ENCODE measurements at regions not wholly inside any gene's neighbourhood (a gene's known extent, or its start where the extent isn't known, plus 50 kb on each side); places are given as distances from the start of the nearest gene placed in this dataset.

- H3K4me3 ChIP-seq (ENCODE audit: low read depth, low read length) = no peak overlapping the region
- no peak for DNase-seq (ENCODE audit: low read depth)
- TF ChIP-seq, protein P1, sequence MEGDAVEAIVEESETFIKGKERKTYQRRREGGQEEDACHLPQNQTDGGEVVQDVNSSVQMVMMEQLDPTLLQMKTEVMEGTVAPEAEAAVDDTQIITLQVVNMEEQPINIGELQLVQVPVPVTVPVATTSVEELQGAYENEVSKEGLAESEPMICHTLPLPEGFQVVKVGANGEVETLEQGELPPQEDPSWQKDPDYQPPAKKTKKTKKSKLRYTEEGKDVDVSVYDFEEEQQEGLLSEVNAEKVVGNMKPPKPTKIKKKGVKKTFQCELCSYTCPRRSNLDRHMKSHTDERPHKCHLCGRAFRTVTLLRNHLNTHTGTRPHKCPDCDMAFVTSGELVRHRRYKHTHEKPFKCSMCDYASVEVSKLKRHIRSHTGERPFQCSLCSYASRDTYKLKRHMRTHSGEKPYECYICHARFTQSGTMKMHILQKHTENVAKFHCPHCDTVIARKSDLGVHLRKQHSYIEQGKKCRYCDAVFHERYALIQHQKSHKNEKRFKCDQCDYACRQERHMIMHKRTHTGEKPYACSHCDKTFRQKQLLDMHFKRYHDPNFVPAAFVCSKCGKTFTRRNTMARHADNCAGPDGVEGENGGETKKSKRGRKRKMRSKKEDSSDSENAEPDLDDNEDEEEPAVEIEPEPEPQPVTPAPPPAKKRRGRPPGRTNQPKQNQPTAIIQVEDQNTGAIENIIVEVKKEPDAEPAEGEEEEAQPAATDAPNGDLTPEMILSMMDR (IDR thresholded peaks at IDR 0.05; ENCODE audit: control insufficient read depth, extremely low read depth, insufficient read depth) = no peak
These were observed 96.6 kb downstream of the SCGB2B2 start for GRCh38 chr19:34580408-34580807.

DNA sequence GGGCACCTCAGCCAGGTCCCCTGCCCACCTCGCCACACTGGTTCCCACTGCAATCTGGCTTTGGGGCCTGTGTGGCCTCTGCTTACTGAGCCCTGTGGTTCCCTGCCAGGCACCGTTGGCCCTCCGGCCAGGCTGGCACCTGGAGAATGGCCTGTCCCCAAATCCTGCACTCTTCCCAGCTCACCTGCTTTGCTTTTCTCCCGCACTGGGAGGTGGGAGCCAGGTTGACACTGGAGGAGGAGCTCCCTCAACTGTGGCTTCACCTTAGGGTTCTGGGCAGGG lies 97.0 kb downstream of the SCGB2B2 start:
- H3K4me3 ChIP-seq (ENCODE audit: low read depth, low read length) = no peak overlapping the region
- DNase-seq (ENCODE audit: low read depth) = no peak
- TF ChIP-seq, protein P1 (IDR thresholded peaks at IDR 0.05; ENCODE audit: control insufficient read depth, extremely low read depth, insufficient read depth) = no peak

GRCh38 chr19:34579281-34580054 lies 97.5 kb downstream of the SCGB2B2 start:
- no peak overlapping the region for H3K4me3 ChIP-seq (ENCODE audit: low read depth, low read length)
- DNase-seq (ENCODE audit: low read depth) = no peak
- TF ChIP-seq, protein P1 (IDR thresholded peaks at IDR 0.05; ENCODE audit: control insufficient read depth, extremely low read depth, insufficient read depth) = no peak

GRCh38 chr19:34578751-34579150 lies 97.2 kb downstream of the WTIP start:
- TF ChIP-seq, protein P1 (IDR thresholded peaks at IDR 0.05; ENCODE audit: control insufficient read depth, extremely low read depth, insufficient read depth) = no peak

GRCh38 chr19:34578173-34578572 lies 96.6 kb downstream of the WTIP start:
- DNase-seq (ENCODE audit: low read depth) = no peak
- no peak overlapping the region for H3K4me3 ChIP-seq (ENCODE audit: low read depth, low read length)
- TF ChIP-seq, protein P1 (IDR thresholded peaks at IDR 0.05; ENCODE audit: control insufficient read depth, extremely low read depth, insufficient read depth) = no peak

More at GRCh38 chr19:34578751-34579150, 97.2 kb downstream of the WTIP start:
- no peak overlapping the region for H3K4me3 ChIP-seq (ENCODE audit: low read depth, low read length)
- no peak for DNase-seq (ENCODE audit: low read depth)

DNA sequence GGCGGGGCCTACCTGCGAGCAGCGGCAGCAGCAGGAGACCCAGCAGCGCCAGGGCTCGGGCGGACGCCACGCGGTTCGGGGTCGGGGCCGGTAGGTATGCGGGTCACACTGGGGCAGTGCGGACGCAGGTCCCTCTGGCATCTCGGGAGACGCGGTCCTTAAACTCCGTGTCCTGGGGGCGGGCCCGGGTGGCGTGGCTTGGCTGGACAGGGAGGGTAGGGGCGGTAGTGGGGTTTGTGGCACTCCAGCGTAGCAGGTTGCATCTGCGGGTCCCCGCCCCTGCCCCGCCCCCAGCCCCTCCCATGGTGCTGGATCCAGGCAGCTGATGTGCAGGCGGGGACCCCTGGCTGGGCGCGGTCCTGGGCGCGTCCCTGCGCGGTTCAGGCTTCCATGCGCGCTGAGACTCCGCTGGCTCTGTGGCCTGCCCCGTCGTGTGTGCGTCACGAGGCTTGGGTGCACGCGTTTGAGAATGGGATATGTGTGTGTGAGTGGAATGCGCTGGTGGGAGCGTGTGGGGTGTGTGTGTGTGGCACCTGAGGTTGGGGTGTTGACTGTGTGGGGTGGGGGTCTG lies 96.1 kb downstream of the WTIP start:
- no peak overlapping the region for H3K4me3 ChIP-seq (ENCODE audit: low read depth, low read length)
- no peak for DNase-seq (ENCODE audit: low read depth)
- TF ChIP-seq, protein P1 (IDR thresholded peaks at IDR 0.05; ENCODE audit: control insufficient read depth, extremely low read depth, insufficient read depth) = no peak

- TF ChIP-seq, protein P1 (IDR thresholded peaks at IDR 0.05; ENCODE audit: control insufficient read depth, extremely low read depth, insufficient read depth) = no peak
- DNase-seq (ENCODE audit: low read depth) = no peak
- no peak overlapping the region for H3K4me3 ChIP-seq (ENCODE audit: low read depth, low read length)
These were observed 95.5 kb downstream of the WTIP start for GRCh38 chr19:34577056-34577455.
